HuH-7.5 (cell line): ENCODE measurements at regions not wholly inside any gene's neighbourhood (a gene's known extent, or its start where the extent isn't known, plus 50 kb on each side); places are given as distances from the start of the nearest gene placed in this dataset.

Experiments used
- DNase-seq: peaks from one replicate; pipeline ENCODE4 v3.0.0; 2011; ENCODE audit warnings: low spot score

DNA sequence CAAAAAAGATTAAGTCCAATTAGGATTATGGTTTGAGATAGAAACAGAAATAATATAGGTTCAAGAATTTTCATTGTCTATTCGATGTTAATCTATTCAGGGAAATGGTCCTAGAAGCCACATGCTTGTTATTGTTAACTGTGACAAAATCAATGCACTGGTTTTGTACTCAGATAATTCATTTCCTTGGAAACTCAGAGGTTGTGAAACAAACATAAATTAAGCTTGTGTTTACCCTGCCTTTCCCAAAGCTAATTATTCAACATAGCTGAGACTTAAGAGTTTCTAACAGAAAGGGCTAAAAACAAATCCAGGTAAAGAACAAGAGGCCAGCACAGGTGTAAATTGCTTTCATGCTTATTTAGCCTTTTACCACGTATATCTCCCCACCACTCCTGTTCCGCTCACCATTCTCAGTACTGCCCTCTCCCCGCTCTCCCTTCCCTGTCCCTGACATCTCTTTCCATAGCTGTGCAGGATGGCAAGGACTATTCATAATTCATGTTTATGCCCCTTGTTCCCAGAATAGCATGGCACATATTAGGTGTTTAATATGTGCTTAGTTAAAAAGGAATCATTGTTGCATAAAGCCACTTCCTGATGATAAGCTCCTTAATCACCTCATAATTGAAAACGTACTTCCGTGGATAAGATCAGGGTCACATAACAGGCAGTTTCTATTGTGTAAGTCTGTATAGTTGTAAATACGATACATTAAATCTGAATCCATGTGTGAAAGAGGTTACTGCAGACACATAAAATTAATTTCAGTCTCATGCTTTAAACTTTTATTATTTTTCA lies 131.8 kb upstream of the USP15 start:
- no peak for DNase-seq

- no peak for DNase-seq
Measured at GRCh38 chr12:62129291-62129690, 130.9 kb upstream of the USP15 start.

GRCh38 chr12:62130402-62130801 lies 129.8 kb upstream of the USP15 start:
- no peak for DNase-seq

DNA sequence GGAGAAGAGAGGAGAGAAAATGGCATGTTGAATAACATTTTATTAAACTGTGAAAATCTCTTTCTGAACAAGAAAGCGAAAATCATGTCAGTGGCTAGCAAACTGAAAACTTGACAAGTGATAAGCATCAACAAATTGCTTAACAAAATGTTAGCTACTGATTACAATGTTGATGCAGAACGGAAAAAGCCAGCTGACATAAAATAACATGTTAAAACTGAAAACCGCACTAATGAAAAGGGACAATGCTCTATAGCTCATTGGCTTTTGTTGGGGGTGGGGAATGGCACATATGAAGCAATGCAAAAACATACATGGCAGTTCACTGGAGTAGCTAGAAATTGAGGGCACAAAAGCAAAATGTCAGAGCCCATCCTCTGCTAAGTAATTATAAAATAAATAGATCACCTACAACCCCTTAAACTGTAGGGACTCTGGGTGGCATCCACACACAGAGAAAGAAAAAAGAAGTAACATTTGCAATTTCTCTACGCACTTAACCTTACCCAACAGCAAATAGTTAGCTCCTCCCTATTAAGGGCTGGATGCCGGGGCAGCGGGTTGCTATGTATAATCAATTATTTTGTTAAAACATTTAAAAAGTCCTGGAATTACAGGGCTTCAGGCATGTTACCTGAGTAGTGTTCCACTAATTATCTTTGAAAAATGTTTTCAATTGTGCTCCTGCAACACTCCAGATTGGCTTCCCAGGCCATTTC lies 129.2 kb upstream of the USP15 start:
- DNase-seq: no peak

DNA sequence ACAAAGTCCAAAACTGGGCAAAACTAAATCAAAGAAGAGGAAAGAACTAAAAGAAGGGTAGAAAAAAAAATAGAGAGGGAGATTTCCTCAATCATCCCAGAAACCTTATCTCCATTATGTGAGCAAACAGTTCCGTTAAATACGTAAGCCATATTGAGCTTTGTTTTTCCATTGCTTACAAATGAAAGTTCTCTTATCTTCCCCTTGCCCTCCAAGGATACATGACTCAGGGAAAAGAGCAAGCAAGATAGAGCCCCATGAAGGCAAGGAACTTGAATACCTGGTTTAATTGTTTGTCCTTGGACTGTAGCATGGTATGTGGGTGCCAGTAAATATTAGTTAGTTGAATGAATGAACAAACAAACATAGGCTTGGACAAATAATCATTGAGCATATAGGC lies 126.8 kb upstream of the USP15 start:
- no peak for DNase-seq

GRCh38 chr12:62135553-62136200 lies 124.5 kb upstream of the USP15 start:
- no peak for DNase-seq

DNA sequence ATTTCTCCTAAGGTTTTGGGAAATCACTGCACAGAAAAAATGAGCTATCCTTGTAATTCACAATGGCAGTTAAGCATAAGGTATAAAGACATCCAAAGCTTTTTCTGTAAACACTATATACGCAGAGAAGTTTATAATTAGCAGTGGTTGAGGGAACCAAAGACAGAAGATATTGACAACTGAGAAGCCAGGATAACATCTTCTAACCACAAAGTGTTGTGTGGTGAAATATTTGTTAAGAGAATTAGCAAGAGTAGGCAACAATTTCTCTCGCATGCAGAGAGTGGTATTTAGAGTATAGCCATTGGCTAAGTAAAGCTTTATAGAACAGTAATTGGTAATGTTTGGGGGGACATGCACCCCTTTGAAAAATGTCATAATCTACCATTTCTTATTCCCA lies 123.7 kb upstream of the USP15 start:
- no peak for DNase-seq

DNA sequence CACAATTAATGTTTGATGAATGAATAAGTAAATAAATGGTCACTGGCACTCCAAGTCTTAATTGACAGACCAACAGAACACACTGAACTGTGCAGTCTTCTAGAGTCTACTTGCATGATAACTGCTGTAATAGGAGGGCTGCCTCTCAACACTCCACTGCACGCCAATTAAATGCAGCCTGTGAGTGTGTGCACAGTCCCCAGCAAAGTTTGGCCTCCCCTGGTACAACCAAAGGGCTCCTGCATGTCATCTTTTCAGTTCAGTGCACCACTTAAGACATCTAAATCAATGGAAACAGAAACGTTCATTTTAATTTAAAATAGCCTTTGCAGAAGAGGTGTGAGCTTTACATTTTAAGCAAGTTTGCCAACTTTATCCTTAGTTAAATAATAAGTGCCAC lies 121.7 kb upstream of the USP15 start:
- no peak for DNase-seq

- no peak for DNase-seq
Measured at GRCh38 chr12:62146318-62146717, 113.9 kb upstream of the USP15 start.

DNA sequence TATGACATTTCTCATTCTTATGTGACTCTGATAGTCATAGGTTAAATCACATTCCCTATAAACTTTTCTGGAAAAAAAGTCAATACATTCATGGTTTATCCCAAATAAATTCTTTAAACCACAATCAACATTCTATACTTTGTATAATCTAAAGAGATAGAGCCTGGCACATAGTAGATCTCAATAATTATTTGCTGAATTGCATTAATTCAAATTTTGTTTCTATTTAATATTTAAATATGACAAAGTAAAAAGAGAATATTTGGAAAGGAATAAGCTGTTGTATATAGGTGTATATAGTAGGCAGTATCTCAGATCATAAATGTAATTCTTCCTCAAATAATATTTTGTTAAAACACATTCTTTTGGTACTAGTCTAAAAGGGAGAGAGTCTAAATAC lies 102.2 kb upstream of the USP15 start:
- no peak for DNase-seq

DNA sequence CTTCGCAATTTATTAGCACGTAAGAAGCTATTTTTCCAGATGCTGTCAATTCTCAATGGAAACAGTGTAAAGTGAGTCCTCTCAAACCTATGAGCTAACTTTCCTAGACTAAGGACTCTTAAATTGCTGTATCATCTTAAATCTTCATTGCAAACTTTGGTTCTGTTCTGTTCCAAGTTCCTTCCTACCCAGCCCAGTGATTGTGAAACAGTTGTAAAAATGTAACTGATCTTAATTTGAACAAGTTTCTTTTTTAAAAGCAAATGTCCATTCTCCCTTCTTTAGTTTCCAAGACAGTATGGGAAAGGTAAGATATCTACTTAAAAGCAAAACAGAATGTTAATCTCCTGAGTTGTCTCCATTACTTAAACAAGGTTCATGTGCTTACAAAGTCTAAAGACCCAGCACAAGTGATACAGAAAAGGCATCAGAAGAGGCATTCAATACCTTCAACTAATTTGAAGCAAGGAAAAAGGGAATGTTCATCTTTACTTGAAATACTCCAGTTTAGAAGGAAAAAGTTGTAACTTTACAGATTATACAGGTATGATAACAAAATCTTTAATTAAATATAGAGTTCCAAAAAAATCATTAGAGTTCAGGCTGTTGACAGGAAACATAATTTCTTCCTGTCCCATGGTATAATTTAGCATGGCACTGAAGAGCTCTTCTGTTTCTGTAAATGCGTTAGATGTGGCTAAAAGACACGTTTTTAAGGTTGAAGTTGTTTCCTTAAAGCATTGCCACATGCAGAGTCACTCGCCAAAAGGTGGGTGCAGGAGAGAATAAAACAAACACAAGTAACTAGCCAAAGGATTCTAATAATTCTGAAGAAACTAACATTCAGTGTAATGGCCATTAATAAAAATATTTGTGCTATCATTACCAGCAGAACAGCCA lies 101.5 kb upstream of the USP15 start:
- no peak for DNase-seq

DNA sequence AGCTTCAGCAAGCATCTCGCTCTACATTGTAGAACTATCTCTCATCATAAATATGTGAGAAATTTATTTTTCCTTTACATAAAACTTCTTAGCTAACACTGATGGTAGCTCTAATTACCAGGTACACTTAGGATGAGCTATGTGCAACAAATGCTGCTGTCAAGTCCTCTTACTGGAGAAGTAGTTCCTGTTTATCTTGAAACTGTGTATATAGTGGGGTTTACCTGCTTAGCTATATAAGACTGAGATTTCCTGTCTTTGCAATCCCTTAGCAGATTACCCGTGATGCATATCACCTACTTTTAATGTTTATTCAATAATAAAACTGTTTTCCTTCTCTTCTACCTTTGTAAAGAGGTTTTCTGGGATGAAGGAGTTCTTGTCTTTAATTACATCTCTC lies 98.0 kb upstream of the USP15 start:
- no peak for DNase-seq

DNA sequence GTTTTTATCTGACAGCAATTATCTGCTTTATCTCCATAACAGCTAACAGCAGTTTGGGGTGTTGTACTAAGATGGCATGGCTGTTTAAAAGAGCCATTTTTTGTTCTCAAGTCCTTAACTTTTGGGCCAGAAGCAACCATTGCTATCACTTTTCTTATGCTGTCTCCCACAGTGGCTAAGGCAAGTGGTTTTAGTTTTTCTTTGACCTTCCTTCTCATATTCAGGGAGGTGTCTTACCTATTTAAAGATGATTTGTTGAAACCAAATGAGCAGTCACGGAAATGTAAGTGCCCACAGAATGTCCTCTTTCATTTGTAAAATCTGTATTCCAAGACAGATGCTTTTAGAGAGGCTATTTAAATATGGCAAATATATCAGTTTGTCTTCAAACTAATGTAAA lies 96.8 kb upstream of the USP15 start:
- DNase-seq: no peak

DNA sequence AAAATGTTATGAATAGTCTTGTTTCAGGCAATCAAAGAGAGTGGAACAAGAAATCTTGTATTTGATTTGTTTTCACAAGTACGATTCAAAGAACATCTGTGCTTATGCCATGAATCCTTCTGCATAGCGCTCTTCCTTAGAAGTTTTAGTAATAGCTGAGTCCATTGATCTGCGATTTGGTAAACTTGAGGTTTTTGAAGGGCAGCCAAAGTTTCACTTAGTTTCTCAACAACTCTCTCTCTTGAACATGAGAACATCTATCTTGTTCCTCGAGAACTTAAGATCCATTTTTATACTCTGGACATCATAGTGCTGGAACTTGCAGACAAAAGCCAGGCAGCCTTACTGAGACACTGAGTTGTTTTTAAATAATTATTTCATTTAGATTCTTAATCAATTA lies 96.2 kb upstream of the USP15 start:
- DNase-seq: no peak

GRCh38 chr12:62166525-62166924 lies 93.7 kb upstream of the USP15 start:
- no peak for DNase-seq

GRCh38 chr12:62168411-62168810 lies 91.8 kb upstream of the USP15 start:
- no peak for DNase-seq

- DNase-seq: no peak
Measured at GRCh38 chr12:62170241-62170640, 90.0 kb upstream of the USP15 start.

DNA sequence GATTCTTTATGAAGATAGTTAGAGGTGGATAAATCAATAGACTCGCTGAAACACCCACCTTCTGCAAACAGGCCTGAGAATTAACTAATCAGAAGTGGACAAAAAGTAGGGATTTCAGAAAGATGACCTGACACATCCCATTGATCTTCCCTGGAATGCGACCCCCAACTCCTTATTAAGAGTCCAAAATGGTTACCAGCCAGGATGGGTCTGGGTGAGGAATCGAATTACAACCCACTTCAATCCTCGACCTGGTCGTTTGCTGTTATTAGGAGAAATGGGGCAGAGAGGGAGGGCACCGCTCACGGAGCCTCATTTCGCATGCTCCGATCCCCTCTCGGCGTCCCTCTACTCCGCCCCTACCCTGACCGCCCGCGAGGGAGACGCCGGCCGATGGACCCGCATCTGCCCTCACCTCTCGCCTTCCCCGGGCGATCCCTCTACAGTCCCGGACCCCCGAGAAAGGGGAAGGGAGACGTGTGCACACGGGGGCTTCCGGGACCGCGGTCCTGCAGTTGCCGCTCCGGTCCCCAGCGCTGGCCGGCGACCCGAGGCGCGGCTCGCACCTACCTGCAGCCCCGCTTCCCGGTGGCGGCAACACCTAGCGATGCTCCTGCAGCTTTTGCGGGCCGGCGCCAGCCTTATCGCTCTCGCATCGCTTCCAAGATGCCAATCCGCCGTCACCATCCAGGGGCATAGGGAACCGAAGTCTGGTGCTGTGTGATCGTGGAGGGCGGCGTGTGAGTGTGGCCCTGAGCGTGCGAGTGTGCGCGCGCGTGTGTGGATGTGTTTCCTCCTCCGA lies 69.3 kb upstream of the USP15 start:
- DNase-seq: no peak

DNA sequence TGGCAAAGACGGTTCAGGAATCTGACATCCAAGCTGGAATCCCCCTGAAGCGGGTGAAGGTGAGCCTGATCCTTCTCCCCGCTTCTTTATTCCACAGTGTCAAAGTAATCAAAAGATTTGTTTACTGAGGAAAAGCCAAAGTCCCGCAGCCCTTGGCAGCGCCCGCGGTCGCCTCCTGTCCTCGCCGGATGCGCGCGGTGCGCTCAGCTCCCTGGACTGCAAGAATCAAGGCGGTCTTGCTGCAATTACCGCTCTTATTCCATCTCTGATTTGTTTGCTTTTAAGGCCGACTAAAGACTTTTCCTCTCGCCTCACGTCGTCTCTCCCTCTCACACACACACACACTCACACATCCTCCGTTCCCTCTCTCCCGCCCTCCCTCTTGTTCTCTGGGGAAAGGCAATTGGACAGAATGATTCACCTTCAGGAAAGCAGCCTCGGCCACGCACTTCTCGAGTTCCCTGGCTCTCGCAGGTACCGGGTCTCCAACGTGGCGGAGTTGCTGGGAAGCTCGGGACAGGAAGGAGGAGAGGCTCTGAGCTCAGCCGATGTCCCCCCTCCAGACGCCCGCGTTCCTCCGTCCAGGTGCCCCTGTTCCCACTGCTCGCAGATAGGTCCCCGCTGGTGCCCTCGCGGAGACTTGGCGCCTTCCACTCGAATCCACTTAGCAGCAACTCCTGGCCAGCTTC lies 68.6 kb upstream of the USP15 start:
- no peak for DNase-seq

- peak; percentile 91 for DNase-seq
Measured at GRCh38 chr12:62192180-62192902, 67.9 kb upstream of the USP15 start.
